ENCODE measurements at regions not wholly inside any gene's neighbourhood (a gene's known extent, or its start where the extent isn't known, plus 50 kb on each side); places are given as distances from the start of the nearest gene placed in this dataset.

- Histone ChIP-seq H3K27ac (replicated peaks in 1 of 4) (no peak overlapping the region), H3K4me1 (no peaks in the 10 kb centered on the region), H3K4me3 (no peak overlapping the region), H3K9me3 (no peaks in the 10 kb centered on the region), H3K36me3 (no peaks in the 10 kb centered on the region), H3K27me3 (no peaks in the 10 kb centered on the region)
- no peak for TF ChIP-seq POLR2AphosphoS5 (IDR thresholded peaks at IDR 0.05)
- TF ChIP-seq CTCF (IDR thresholded peaks at IDR 0.05) = no peak
- intact Hi-C loops (cut with DNase I) = no loop called here
- DNase-seq (ENCODE audit: extremely low spot score) = no peak
These were observed 547.5 kb upstream of the PCDH15 start for GRCh38 chr10:55348534-55348933.

GRCh38 chr10:55330486-55330885 lies 529.5 kb upstream of the PCDH15 start:
- Histone ChIP-seq H3K4me1 (no peaks in the 10 kb centered on the region), H3K36me3 (no peaks in the 10 kb centered on the region), H3K4me3 (no peak overlapping the region), H3K9me3 (no peaks in the 10 kb centered on the region), H3K27ac (replicated peaks in 1 of 4) (no peak overlapping the region), H3K27me3 (no peaks in the 10 kb centered on the region)
- TF ChIP-seq POLR2A (IDR thresholded peaks at IDR 0.05; ENCODE audit: low read depth) = no peak
- no peak for TF ChIP-seq CTCF (IDR thresholded peaks at IDR 0.05)
- no peak for DNase-seq (ENCODE audit: extremely low spot score)
- WGBS = 78% methylated on average over 1 of the region's 1 CpG
- intact Hi-C loops (cut with DNase I) = no loop called here

- intact Hi-C loops (cut with DNase I) = no loop called here
- TF ChIP-seq EP300 (IDR thresholded peaks at IDR 0.05) (no peak), POLR2A (IDR thresholded peaks at IDR 0.05; ENCODE audit: low read depth) (no peak), CTCF (IDR thresholded peaks at IDR 0.05) (no peak), POLR2AphosphoS5 (IDR thresholded peaks at IDR 0.05) (no peak)
These were observed 528.8 kb upstream of the PCDH15 start for GRCh38 chr10:55329796-55330195.

GRCh38 chr10:55320187-55320700 lies 519.2 kb upstream of the PCDH15 start:
- Histone ChIP-seq H3K36me3 (no peaks in the 10 kb centered on the region), H3K4me1 (no peaks in the 10 kb centered on the region), H3K4me3 (no peak overlapping the region), H3K9me3 (no peaks in the 10 kb centered on the region), H3K27me3 (no peaks in the 10 kb centered on the region), H3K27ac (replicated peaks in 1 of 4) (no peak overlapping the region)
- DNase-seq (ENCODE audit: extremely low spot score) = no peak
- 78% methylated on average over 1 of the region's 2 CpGs for WGBS
- TF ChIP-seq CTCF (IDR thresholded peaks at IDR 0.05) (no peak), POLR2A (IDR thresholded peaks at IDR 0.05; ENCODE audit: low read depth) (no peak), POLR2AphosphoS5 (IDR thresholded peaks at IDR 0.05) (no peak), EP300 (IDR thresholded peaks at IDR 0.05) (no peak)
- intact Hi-C loops (cut with DNase I) = no loop called here

More at GRCh38 chr10:55329796-55330195, 528.8 kb upstream of the PCDH15 start:
- DNase-seq (ENCODE audit: extremely low spot score) = no peak
- Histone ChIP-seq H3K27me3 (no peaks in the 10 kb centered on the region), H3K4me3 (no peak overlapping the region), H3K36me3 (no peaks in the 10 kb centered on the region), H3K9me3 (no peaks in the 10 kb centered on the region), H3K4me1 (no peaks in the 10 kb centered on the region), H3K27ac (replicated peaks in 1 of 4) (no peak overlapping the region)

GRCh38 chr10:55311848-55312635 lies 511.0 kb upstream of the PCDH15 start:
- H3K4me3 ChIP-seq = no peak overlapping the region
- no peaks in the 10 kb centered on the region for H3K4me1 ChIP-seq
- no peak for DNase-seq (ENCODE audit: extremely low spot score)
- WGBS = 80% methylated on average over 4 of the region's 4 CpGs
- TF ChIP-seq EP300 (IDR thresholded peaks at IDR 0.05) (no peak), CTCF (IDR thresholded peaks at IDR 0.05) (no peak), POLR2AphosphoS5 (IDR thresholded peaks at IDR 0.05) (no peak), POLR2A (IDR thresholded peaks at IDR 0.05; ENCODE audit: low read depth) (no peak)
- no peaks in the 10 kb centered on the region for H3K9me3 ChIP-seq
- H3K27ac ChIP-seq (replicated peaks in 1 of 4) = no peak overlapping the region
- no peaks in the 10 kb centered on the region for H3K36me3 ChIP-seq
- intact Hi-C loops (cut with DNase I) = no loop called here
- H3K27me3 ChIP-seq = no peaks in the 10 kb centered on the region
